ENCODE measurements at regions not wholly inside any gene's neighbourhood (a gene's known extent, or its start where the extent isn't known, plus 50 kb on each side); places are given as distances from the start of the nearest gene placed in this dataset.

- Histone ChIP-seq H2AFZ (ENCODE audit: low read length) (no peak overlapping the region), H4K91ac (ENCODE audit: insufficient read length, low read depth, low read length) (no peak overlapping the region), H2BK20ac (ENCODE audit: low read depth, low read length, poor library complexity, severe bottlenecking) (no peak overlapping the region), H2BK12ac (ENCODE audit: insufficient read length, low read depth, low read length) (no peak overlapping the region), H3K9me3 (ENCODE audit: control insufficient read depth, low read depth, low read length) (no peaks in the 10 kb centered on the region), H4K20me1 (ENCODE audit: control insufficient read depth, insufficient read depth, insufficient read length) (no peaks in the 10 kb centered on the region), H3K27ac (ENCODE audit: insufficient read length, low read depth, low read length) (no peak overlapping the region), H3K79me1 (ENCODE audit: insufficient read depth, low read depth, low read length, poor library complexity, severe bottlenecking) (no peaks in the 10 kb centered on the region), H3K14ac (ENCODE audit: insufficient read depth, low read length) (no peak overlapping the region), H3K79me2 (ENCODE audit: insufficient read depth, low read length) (no peaks in the 10 kb centered on the region), H4K8ac (replicated peaks; ENCODE audit: insufficient read length, low read depth, low read length) (no peak overlapping the region), H2BK5ac (ENCODE audit: insufficient read length, low read length) (no peak overlapping the region), H3K23ac (ENCODE audit: insufficient read length, low read depth, low read length) (no peak overlapping the region), H3K4ac (ENCODE audit: low read depth, low read length) (no peak overlapping the region), H3K27me3 (ENCODE audit: insufficient read depth, low read length) (no peaks in the 10 kb centered on the region), H3K18ac (ENCODE audit: insufficient read length, low read depth, low read length) (no peak overlapping the region), H3K4me2 (ENCODE audit: insufficient read depth, insufficient read length, low read length) (no peak overlapping the region), H3K4me1 (ENCODE audit: insufficient read depth, low read length) (no peaks in the 10 kb centered on the region), H3T11ph (ENCODE audit: low read length) (no peak overlapping the region), H2BK15ac (ENCODE audit: low read depth, low read length) (no peak overlapping the region), H3K56ac (ENCODE audit: insufficient read length, low read depth, low read length) (no peak overlapping the region), H4K5ac (ENCODE audit: insufficient read length, low read depth, low read length) (no peak overlapping the region), H2AK5ac (ENCODE audit: insufficient read length, low read length) (no peak overlapping the region), H3K23me2 (ENCODE audit: insufficient read length, low read depth, low read length, poor library complexity, severe bottlenecking) (no peaks in the 10 kb centered on the region), H3K9ac (ENCODE audit: extremely low read depth, insufficient read length, low read length) (no peak overlapping the region), H2BK120ac (ENCODE audit: low read depth, low read length, poor library complexity, severe bottlenecking) (no peak overlapping the region)
- DNase-seq: no peak
- no peak overlapping the region for H3K27ac Mint-ChIP-seq
- no peaks in the 10 kb centered on the region for H3K9me3 Mint-ChIP-seq
- H3K4me1 Mint-ChIP-seq: peaks cover 2 to 6% of the 10 kb centered on the region in 2 experiments; a peak in 2 of 4 replicates
- WGBS (ENCODE audit: extremely low coverage, insufficient read length, low lambda C conversion rate): no CpG with 5 or more reads among the region's 5 CpGs
- no peaks in the 10 kb centered on the region for H3K27me3 Mint-ChIP-seq (ENCODE audit: low read depth)
- H3K4me3 Mint-ChIP-seq: no peak overlapping the region
- no peak for TF ChIP-seq CTCF (conservative IDR thresholded peaks at IDR 0.05)
- H3K36me3 Mint-ChIP-seq (ENCODE audit: insufficient read depth in 1 of 3, low read depth in 3 of 3): no peaks in the 10 kb centered on the region; a peak in 1 of 7 replicates
These were observed 261.7 kb upstream of the GATB start for GRCh38 chr4:152022543-152022942.
